ENCODE measurements at regions not wholly inside any gene's neighbourhood (a gene's known extent, or its start where the extent isn't known, plus 50 kb on each side); places are given as distances from the start of the nearest gene placed in this dataset.

DNA sequence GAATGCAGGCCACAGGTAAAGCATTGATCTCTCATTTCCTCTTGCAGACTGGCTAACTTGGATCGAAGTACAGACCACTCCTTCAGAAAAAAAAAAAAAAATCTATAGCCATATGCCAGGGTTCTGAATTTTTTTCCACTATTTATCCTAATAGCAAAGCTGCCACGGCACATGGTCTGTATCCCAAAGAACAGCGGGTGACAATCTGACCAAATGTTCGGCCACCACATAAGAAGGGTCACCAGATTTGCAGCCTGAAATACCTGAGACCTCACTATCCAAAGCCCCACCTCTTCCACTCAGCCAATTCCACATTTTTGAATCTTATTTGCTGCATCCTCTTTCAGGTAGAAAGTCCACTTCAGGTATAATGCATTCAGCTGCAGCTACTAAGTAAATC lies 55.6 kb upstream of the RGS7 start:
- TF ChIP-seq GATA1 (IDR thresholded peaks at IDR 0.05; ENCODE audit: low read depth, low read length): no peak
- TF ChIP-seq POLR2A (IDR thresholded peaks at IDR 0.05; ENCODE audit: low read length): no peak
- DNase-seq: no peak

DNA sequence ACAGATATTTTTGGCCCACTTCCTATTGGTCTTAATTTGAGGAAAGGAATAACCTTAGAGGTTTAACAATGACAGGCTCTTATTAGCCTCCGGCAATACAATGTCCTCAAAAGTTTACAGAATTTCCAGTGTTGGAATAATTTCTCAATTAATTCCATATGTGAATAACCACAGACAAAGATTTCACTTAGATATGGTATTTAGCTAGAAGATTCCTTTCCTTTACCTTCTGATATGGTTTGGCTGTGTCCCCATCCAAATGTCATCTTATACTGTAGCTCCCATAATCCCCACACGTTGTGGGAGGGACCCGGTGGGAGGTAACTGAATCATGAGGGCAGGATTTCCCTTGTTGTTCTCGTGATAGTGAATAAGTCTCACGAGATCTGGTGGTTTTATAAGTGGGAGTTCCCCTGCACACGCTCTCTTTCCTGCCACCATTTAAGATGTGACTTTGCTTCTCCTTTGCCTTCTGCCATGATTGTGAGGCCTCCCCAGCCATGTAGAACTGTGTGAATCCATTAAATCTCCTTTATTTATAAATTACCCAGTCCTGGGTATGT lies 54.9 kb upstream of the RGS7 start:
- TF ChIP-seq POLR2A (IDR thresholded peaks at IDR 0.05; ENCODE audit: low read length) (no peak), GATA1 (IDR thresholded peaks at IDR 0.05; ENCODE audit: low read depth, low read length) (no peak)
- no peak for DNase-seq

DNA sequence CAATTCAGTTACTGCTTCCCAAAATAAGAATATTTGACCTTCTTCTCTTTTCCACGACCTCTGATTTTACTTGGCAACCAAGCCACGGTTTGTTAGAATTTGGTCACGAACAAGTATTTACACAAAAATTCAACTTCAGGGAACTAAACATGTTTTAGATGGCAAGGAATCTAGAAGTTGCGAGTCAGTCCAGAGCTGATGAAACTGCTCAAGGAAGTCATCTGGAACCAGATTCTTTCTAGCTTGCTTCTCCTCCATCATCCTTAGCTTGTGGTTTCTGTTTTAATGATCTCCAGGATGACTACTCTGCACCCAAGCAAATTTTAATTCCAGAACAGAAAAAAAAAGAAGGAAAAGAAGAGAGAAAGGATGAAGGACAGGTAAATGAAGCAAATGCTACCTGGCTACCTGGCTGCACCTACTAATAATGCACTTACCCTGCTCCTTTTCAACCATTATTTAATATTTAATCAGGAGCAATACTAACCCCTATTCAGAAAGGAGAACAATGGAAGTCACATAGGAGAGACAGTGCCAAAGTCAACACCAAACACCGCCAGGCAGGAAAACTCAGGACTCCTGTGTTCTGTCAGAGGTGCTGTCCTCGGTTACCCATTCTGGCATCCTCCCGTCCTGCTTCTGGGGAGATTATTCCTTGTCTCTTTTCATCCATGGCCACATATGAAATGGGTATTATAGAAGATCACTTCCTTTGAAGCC lies 54.2 kb upstream of the RGS7 start:
- no peak for DNase-seq
- no peak for TF ChIP-seq GATA1 (IDR thresholded peaks at IDR 0.05; ENCODE audit: low read depth, low read length)
- TF ChIP-seq POLR2A (IDR thresholded peaks at IDR 0.05; ENCODE audit: low read length): no peak

DNA sequence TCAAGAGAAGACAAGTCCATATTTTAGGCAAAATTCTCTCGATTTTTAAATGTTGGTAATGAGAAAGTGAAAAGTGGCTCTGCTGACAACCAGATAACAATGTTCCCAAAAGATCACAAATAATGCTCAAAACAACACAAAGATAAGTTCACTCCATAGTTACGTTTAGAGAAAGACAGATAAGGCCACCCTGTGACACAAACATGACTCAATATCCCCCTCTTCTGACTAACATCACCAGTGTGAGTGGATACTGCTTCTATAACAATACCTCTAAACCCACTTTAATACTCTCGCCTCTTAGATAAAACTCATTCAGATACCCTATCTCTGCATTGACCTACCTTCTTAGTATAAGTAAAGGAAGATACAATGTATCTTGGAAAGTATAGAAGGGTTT lies 51.2 kb upstream of the RGS7 start:
- DNase-seq: peak in 1 of 2 experiments; percentile 6
- no peak for TF ChIP-seq POLR2A (IDR thresholded peaks at IDR 0.05; ENCODE audit: low read length)
- no peak for TF ChIP-seq GATA1 (IDR thresholded peaks at IDR 0.05; ENCODE audit: low read depth, low read length)
